Thyroid gland (tissue), 4 donors: ENCODE measurements at regions not wholly inside any gene's neighbourhood (a gene's known extent, or its start where the extent isn't known, plus 50 kb on each side); places are given as distances from the start of the nearest gene placed in this dataset.

Experiments used
- CTCF ChIP-seq, 6 experiments: fragments of 200-600 bp in 3 of 6; fragments of 450-650 bp in 3 of 6; sonication (generic) in 3 of 6; IDR thresholded peaks; one replicate each; pipeline ENCODE4 v1.5.1; 2016 to 2019; ENCODE audit warnings: antibody characterized with exemption in 6 of 6, mild to moderate bottlenecking in 2 of 6, inconsistent platforms in 1 of 6, moderate library complexity in 1 of 6
- POLR2A ChIP-seq, 2 donors: fragments of 450-650 bp; IDR thresholded peaks; one replicate each; pipeline ENCODE4 v1.6.1; 2017; ENCODE audit warnings: antibody characterized with exemption in 2 of 2, mild to moderate bottlenecking in 2 of 2, moderate library complexity in 1 of 2

- TF ChIP-seq CTCF (IDR thresholded peaks at IDR 0.05) (no peak), POLR2A (IDR thresholded peaks at IDR 0.05) (no peak)
These were observed 940.2 kb upstream of the MDGA2 start for GRCh38 chr14:48615618-48616017.
